Nephron (organoid): ENCODE measurements at regions not wholly inside any gene's neighbourhood (a gene's known extent, or its start where the extent isn't known, plus 50 kb on each side); places are given as distances from the start of the nearest gene placed in this dataset.

Experiments
- H3K27ac Mint-ChIP-seq, 3 experiments: 2 replicates each; pipeline ENCODE4 v1.8.0; 2020; ENCODE audit warnings: mixed read lengths in 3 of 3, mild to moderate bottlenecking in 2 of 3, moderate library complexity in 1 of 3
- H3K27me3 Mint-ChIP-seq: 2 replicates; pipeline ENCODE4 v1.8.0; 2021; ENCODE audit warnings: low read depth, mild to moderate bottlenecking, moderate library complexity, mixed read lengths
- H3K36me3 Mint-ChIP-seq: 2 replicates; pipeline ENCODE4 v1.8.0; 2020; ENCODE audit warnings: low read depth, mixed read lengths
- H3K4me1 Mint-ChIP-seq: 2 replicates; pipeline ENCODE4 v1.8.0; 2020; ENCODE audit warnings: mixed read lengths
- H3K4me3 Mint-ChIP-seq, 3 experiments: 2 replicates each; pipeline ENCODE4 v1.8.0; 2020; ENCODE audit warnings: mild to moderate bottlenecking in 3 of 3, mixed read lengths in 3 of 3, moderate library complexity in 2 of 3
- H3K9me3 Mint-ChIP-seq: 2 replicates; pipeline ENCODE4 v1.8.0; 2020; ENCODE audit warnings: mixed read lengths
- TF ChIP-seq, protein P1 (sequence below), 3 experiments: fragments of 200-600 bp; sonication (generic); IDR thresholded peaks; one replicate each; pipeline ENCODE4 v1.5.0; 2021; ENCODE audit warnings: antibody characterized with exemption in 3 of 3; ENCODE audit not compliant: unreplicated experiment in 3 of 3

GRCh38 chr1:175824079-175824478 lies 80.7 kb upstream of the TNR start:
- H3K4me3 Mint-ChIP-seq: no peak overlapping the region
- no peak overlapping the region for H3K27ac Mint-ChIP-seq
- H3K4me1 Mint-ChIP-seq: peaks cover 5% of the 10 kb centered on the region
- H3K27me3 Mint-ChIP-seq: no peaks in the 10 kb centered on the region
- H3K9me3 Mint-ChIP-seq: peaks cover 8% of the 10 kb centered on the region
- TF ChIP-seq, protein P1, sequence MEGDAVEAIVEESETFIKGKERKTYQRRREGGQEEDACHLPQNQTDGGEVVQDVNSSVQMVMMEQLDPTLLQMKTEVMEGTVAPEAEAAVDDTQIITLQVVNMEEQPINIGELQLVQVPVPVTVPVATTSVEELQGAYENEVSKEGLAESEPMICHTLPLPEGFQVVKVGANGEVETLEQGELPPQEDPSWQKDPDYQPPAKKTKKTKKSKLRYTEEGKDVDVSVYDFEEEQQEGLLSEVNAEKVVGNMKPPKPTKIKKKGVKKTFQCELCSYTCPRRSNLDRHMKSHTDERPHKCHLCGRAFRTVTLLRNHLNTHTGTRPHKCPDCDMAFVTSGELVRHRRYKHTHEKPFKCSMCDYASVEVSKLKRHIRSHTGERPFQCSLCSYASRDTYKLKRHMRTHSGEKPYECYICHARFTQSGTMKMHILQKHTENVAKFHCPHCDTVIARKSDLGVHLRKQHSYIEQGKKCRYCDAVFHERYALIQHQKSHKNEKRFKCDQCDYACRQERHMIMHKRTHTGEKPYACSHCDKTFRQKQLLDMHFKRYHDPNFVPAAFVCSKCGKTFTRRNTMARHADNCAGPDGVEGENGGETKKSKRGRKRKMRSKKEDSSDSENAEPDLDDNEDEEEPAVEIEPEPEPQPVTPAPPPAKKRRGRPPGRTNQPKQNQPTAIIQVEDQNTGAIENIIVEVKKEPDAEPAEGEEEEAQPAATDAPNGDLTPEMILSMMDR (IDR thresholded peaks at IDR 0.05; ENCODE audit: unreplicated experiment in 3 of 3): no peak
- no peaks in the 10 kb centered on the region for H3K36me3 Mint-ChIP-seq

- Mint-ChIP-seq H3K36me3 (no peaks in the 10 kb centered on the region), H3K9me3 (peaks cover 7% of the 10 kb centered on the region), H3K27me3 (no peaks in the 10 kb centered on the region), H3K4me1 (peaks cover 7% of the 10 kb centered on the region), H3K27ac (no peak overlapping the region), H3K4me3 (no peak overlapping the region)
- TF ChIP-seq, protein P1 (IDR thresholded peaks at IDR 0.05; ENCODE audit: unreplicated experiment in 3 of 3): no peak
Observed at GRCh38 chr1:175823406-175823805, 80.0 kb upstream of the TNR start.

- Mint-ChIP-seq H3K27me3 (no peaks in the 10 kb centered on the region), H3K36me3 (no peaks in the 10 kb centered on the region), H3K9me3 (peaks cover 7% of the 10 kb centered on the region), H3K4me1 (peaks cover 7% of the 10 kb centered on the region), H3K4me3 (no peak overlapping the region), H3K27ac (no peak overlapping the region)
- TF ChIP-seq, protein P1 (IDR thresholded peaks at IDR 0.05; ENCODE audit: unreplicated experiment in 3 of 3): no peak
Observed at GRCh38 chr1:175822580-175822979, 79.2 kb upstream of the TNR start.

DNA sequence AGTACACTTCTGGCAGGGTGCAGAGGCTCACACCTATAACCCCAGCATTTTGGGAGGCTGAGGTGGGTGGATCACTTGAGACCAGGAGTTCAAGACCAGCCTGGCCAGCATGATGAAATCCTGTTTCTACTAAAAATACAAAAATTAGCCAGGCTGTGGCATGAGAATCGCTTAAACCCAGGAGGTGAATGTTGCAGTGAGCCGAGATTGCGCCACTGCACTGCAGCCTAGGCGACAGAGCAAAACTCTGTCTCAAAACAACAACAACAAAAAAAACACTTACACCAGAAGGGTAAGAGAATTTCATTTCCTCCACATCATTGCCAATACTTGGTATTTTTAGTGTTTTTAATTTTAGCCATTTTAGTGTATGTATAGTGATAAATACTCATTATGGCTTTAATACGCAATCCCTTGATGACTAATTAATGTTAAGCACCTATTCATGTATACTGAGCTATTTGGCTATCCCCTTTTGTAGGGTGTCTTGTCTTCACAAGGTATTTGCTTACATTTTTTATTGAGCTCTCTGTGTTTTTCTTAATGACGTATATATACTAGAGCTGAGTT lies 77.1 kb upstream of the TNR start:
- Mint-ChIP-seq H3K27ac (no peak overlapping the region), H3K9me3 (peaks cover 7% of the 10 kb centered on the region), H3K27me3 (no peaks in the 10 kb centered on the region), H3K4me3 (no peak overlapping the region), H3K4me1 (peaks cover 7% of the 10 kb centered on the region), H3K36me3 (no peaks in the 10 kb centered on the region)
- TF ChIP-seq, protein P1 (IDR thresholded peaks at IDR 0.05; ENCODE audit: unreplicated experiment in 3 of 3): no peak

DNA sequence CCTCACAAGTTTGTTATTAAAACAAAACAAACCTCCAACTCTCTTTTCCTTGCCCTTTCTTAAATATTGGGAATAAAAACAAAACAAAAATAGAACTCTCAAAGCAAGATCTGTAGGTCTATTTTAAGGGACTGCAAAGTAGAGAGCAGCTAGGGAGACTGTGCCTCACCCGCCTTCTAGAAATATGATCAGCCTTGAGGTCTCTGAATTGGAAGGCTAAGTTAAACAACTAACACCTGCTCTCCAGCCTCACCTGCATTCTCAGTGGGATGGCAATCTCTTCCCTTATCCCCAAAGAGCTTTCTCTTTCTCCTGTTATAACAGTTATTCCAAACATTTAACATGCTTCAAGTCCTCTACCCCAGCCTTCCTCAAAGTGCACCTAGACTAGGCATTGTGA lies 75.5 kb upstream of the TNR start:
- H3K27me3 Mint-ChIP-seq: no peaks in the 10 kb centered on the region
- no peak overlapping the region for H3K4me3 Mint-ChIP-seq
- peaks cover 7% of the 10 kb centered on the region for H3K9me3 Mint-ChIP-seq
- H3K36me3 Mint-ChIP-seq: no peaks in the 10 kb centered on the region
- peaks cover 7% of the 10 kb centered on the region for H3K4me1 Mint-ChIP-seq
- H3K27ac Mint-ChIP-seq: no peak overlapping the region
- TF ChIP-seq, protein P1 (IDR thresholded peaks at IDR 0.05; ENCODE audit: unreplicated experiment in 3 of 3): no peak

- TF ChIP-seq, protein P1 (IDR thresholded peaks at IDR 0.05; ENCODE audit: unreplicated experiment in 3 of 3): no peak
- H3K27ac Mint-ChIP-seq: no peak overlapping the region
- H3K4me1 Mint-ChIP-seq: peaks cover 7% of the 10 kb centered on the region
Observed at GRCh38 chr1:175817445-175817844, 74.0 kb upstream of the TNR start.

More at GRCh38 chr1:175817445-175817844, 74.0 kb upstream of the TNR start:
- no peak overlapping the region for H3K4me3 Mint-ChIP-seq
- H3K36me3 Mint-ChIP-seq: no peaks in the 10 kb centered on the region
- H3K27me3 Mint-ChIP-seq: no peaks in the 10 kb centered on the region
- H3K9me3 Mint-ChIP-seq: peaks cover 7% of the 10 kb centered on the region
